Nucleus accumbens (tissue), 56 donors: ENCODE measurements at regions not wholly inside any gene's neighbourhood (a gene's known extent, or its start where the extent isn't known, plus 50 kb on each side); places are given as distances from the start of the nearest gene placed in this dataset.

Experiments used
- DNase-seq, 56 donors: peaks; one replicate each; lab custom pipeline; 2025; lab: John Stamatoyannopoulos, UW

- DNase-seq = no peak
Measured at GRCh38 chr14:40317690-40318089, 885.5 kb upstream of the FBXO33 start.

GRCh38 chr14:40312296-40312695 is 880.1 kb upstream of the FBXO33 start:
- no peak for DNase-seq

- no peak for DNase-seq
Measured at GRCh38 chr14:40309124-40309523, 876.9 kb upstream of the FBXO33 start.

- DNase-seq = no peak
Measured at GRCh38 chr14:40308240-40308639, 876.0 kb upstream of the FBXO33 start.

- DNase-seq = no peak
Measured at GRCh38 chr14:40296821-40297220, 864.6 kb upstream of the FBXO33 start.

- DNase-seq = no peak
Measured at GRCh38 chr14:40292664-40293063, 860.4 kb upstream of the FBXO33 start.

GRCh38 chr14:40282196-40282595 is 850.0 kb upstream of the FBXO33 start:
- DNase-seq = no peak

- DNase-seq = no peak
Measured at GRCh38 chr14:40280652-40281051, 848.4 kb upstream of the FBXO33 start.

- DNase-seq = no peak
Measured at GRCh38 chr14:40273417-40273816, 841.2 kb upstream of the FBXO33 start.

GRCh38 chr14:40271480-40271879 is 839.2 kb upstream of the FBXO33 start:
- no peak for DNase-seq

GRCh38 chr14:40269436-40269835 is 837.2 kb upstream of the FBXO33 start:
- DNase-seq = no peak

- DNase-seq = no peak
Measured at GRCh38 chr14:40268236-40268635, 836.0 kb upstream of the FBXO33 start.

GRCh38 chr14:40265096-40265495 is 832.9 kb upstream of the FBXO33 start:
- no peak for DNase-seq

- DNase-seq = no peak
Measured at GRCh38 chr14:40252817-40253447, 820.7 kb upstream of the FBXO33 start.

GRCh38 chr14:40248671-40249070 is 816.4 kb upstream of the FBXO33 start:
- no peak for DNase-seq

- DNase-seq = no peak
Measured at GRCh38 chr14:40240245-40240859, 808.1 kb upstream of the FBXO33 start.

GRCh38 chr14:40232302-40232701 is 800.1 kb upstream of the FBXO33 start:
- no peak for DNase-seq

- no peak for DNase-seq
Measured at GRCh38 chr14:40229676-40230075, 797.4 kb upstream of the FBXO33 start.

GRCh38 chr14:40222996-40223395 is 790.8 kb upstream of the FBXO33 start:
- no peak for DNase-seq

GRCh38 chr14:40221428-40221827 is 789.2 kb upstream of the FBXO33 start:
- no peak for DNase-seq

GRCh38 chr14:40219032-40219431 is 786.8 kb upstream of the FBXO33 start:
- DNase-seq = no peak

GRCh38 chr14:40218282-40218941 is 786.2 kb upstream of the FBXO33 start:
- no peak for DNase-seq
